T-cell (primary cell): ENCODE measurements at regions not wholly inside any gene's neighbourhood (a gene's known extent, or its start where the extent isn't known, plus 50 kb on each side); places are given as distances from the start of the nearest gene placed in this dataset.
"Not testable (repeated sequence)": the region's sequence is repeated elsewhere in the genome, so short reads cannot be mapped to it uniquely, and the experiment has no call there.

Experiments
- ATAC-seq, 4 experiments: fragments of 200-7000 bp in 3 of 4; fragments of 150-1000 bp in 1 of 4; cut with Tn5 transposase; replicated peaks in 1 of 4; 1 replicate in 3 of 4; 2 replicates in 1 of 4; pipeline ENCODE4 v1.10.0; 2021; ENCODE audit warnings: moderate library complexity in 3 of 4, mild to moderate bottlenecking in 2 of 4, moderate number of reproducible peaks in 1 of 4
- CTCF ChIA-PET, 2 donors: fragments of 300-600 bp; sonication (Branson Sonifier 250); formaldehyde crosslinking; loops; one replicate each; lab custom pipeline; 2022; ENCODE audit warnings: antibody characterized with exemption in 2 of 2; lab: Charles Lee
- POLR2A ChIA-PET, 2 donors: fragments of 300-600 bp; sonication (Branson Sonifier 250); formaldehyde crosslinking; loops; one replicate each; lab custom pipeline; 2022; ENCODE audit warnings: antibody characterized with exemption in 2 of 2; lab: Charles Lee
- DNase-seq, 35 experiments: peaks; one replicate each; pipeline versions ENCODE4 v3.0.0 to v3.0.0-alpha.2; 2013 to 2023
- H3K27ac ChIP-seq: one replicate; pipeline ENCODE4 v1.5.1; 2013; ENCODE audit warnings: low read length
- H3K27me3 ChIP-seq, 2 experiments: replicated peaks in 1 of 2; 1 replicate in 1 of 2; 2 replicates in 1 of 2; pipeline versions ENCODE4 v1.6.1 to v1.7.0; 2013; ENCODE audit warnings: low read length in 1 of 2, mixed read lengths in 1 of 2; ENCODE audit not compliant: control insufficient read depth in 2 of 2, insufficient read depth in 2 of 2; ENCODE audit errors: extremely low read depth in 1 of 2
- H3K36me3 ChIP-seq, 2 donors: 1 replicate in 1 of 2; 2 replicates in 1 of 2; pipeline versions ENCODE4 v1.6.1 to v1.7.0; 2013; ENCODE audit warnings: low read length in 1 of 2; ENCODE audit not compliant: control insufficient read depth in 2 of 2, insufficient read depth in 1 of 2; ENCODE audit errors: extremely low read depth in 1 of 2
- H3K4me1 ChIP-seq, 2 experiments: 1 replicate in 1 of 2; 2 replicates in 1 of 2; pipeline versions ENCODE4 v1.6.1 to v1.7.0; 2013; ENCODE audit warnings: low read length in 2 of 2, mixed read lengths in 1 of 2; ENCODE audit not compliant: insufficient read depth in 2 of 2, control insufficient read depth in 1 of 2; ENCODE audit errors: extremely low read depth in 1 of 2
- H3K4me3 ChIP-seq, 2 donors: 1 replicate in 1 of 2; 2 replicates in 1 of 2; pipeline versions ENCODE4 v1.5.1 to v1.7.0; 2013; ENCODE audit warnings: mild to moderate bottlenecking in 2 of 2, low read length in 1 of 2, moderate library complexity in 1 of 2; ENCODE audit not compliant: control insufficient read depth in 1 of 2; ENCODE audit errors: extremely low read depth in 1 of 2
- H3K9me3 ChIP-seq: 2 replicates; pipeline ENCODE4 v1.7.0; 2013
- H3K27ac Mint-ChIP-seq, 2 donors: one replicate each; pipeline ENCODE4 v1.8.0; 2020 to 2021; ENCODE audit warnings: mild to moderate bottlenecking in 2 of 2, mixed read lengths in 2 of 2
- H3K27me3 Mint-ChIP-seq, 2 donors: one replicate each; pipeline ENCODE4 v1.8.0; 2021 to 2022; ENCODE audit warnings: mixed read lengths in 2 of 2
- H3K36me3 Mint-ChIP-seq: one replicate; pipeline ENCODE4 v1.8.0; 2021; ENCODE audit warnings: mixed read lengths
- H3K4me1 Mint-ChIP-seq, 3 donors: one replicate each; pipeline ENCODE4 v1.8.0; 2020 to 2022; ENCODE audit warnings: mixed read lengths in 3 of 3, mild to moderate bottlenecking in 1 of 3
- H3K4me3 Mint-ChIP-seq, 3 donors: one replicate each; pipeline ENCODE4 v1.8.0; 2020 to 2022; ENCODE audit warnings: mild to moderate bottlenecking in 3 of 3, mixed read lengths in 3 of 3, moderate library complexity in 3 of 3
- H3K9me3 Mint-ChIP-seq, 3 donors: one replicate each; pipeline ENCODE4 v1.8.0; 2020 to 2022; ENCODE audit warnings: mixed read lengths in 3 of 3
- WGBS: methylation state at CpG from one replicate; pipeline ENCODE4 v1.1.5; 2013; ENCODE audit warnings: missing lambda C conversion rate; ENCODE audit not compliant: insufficient coverage; 5-methylcytosine and 5-hydroxymethylcytosine counted together

GRCh38 chr7:123271856-123272255, 72.1 kb upstream of the SLC13A1 start:
- peaks cover 0 to 10% (median 9%) of the 10 kb centered on the region in 3 donors for H3K9me3 Mint-ChIP-seq
- H3K4me3 Mint-ChIP-seq, result no peak overlapping the region
- POLR2A ChIA-PET, result no interaction called here
- Histone ChIP-seq H3K4me3 (no peak overlapping the region), H3K27ac (no peak overlapping the region), H3K4me1 (no peaks in the 10 kb centered on the region), H3K9me3 (no peaks in the 10 kb centered on the region), H3K36me3 (no peaks in the 10 kb centered on the region), H3K27me3 (no peaks in the 10 kb centered on the region)
- no peak for DNase-seq
- no peaks in the 10 kb centered on the region for H3K27me3 Mint-ChIP-seq
- H3K27ac Mint-ChIP-seq, result no peak overlapping the region
- CTCF ChIA-PET, result no interaction called here
- H3K36me3 Mint-ChIP-seq, result no peaks in the 10 kb centered on the region
- H3K4me1 Mint-ChIP-seq, result no peaks in the 10 kb centered on the region
- no peak for ATAC-seq
- no CpG with 5 or more reads among the region's 2 CpGs for WGBS

- WGBS, result 70% methylated on average over 1 of the region's 3 CpGs
Observed at GRCh38 chr7:123271231-123271630, 71.5 kb upstream of the SLC13A1 start.

GRCh38 chr7:123270570-123270969, 70.8 kb upstream of the SLC13A1 start:
- Histone ChIP-seq H3K9me3 (no peaks in the 10 kb centered on the region), H3K4me3 (no peak overlapping the region), H3K27ac (no peak overlapping the region), H3K36me3 (no peaks in the 10 kb centered on the region), H3K4me1 (no peaks in the 10 kb centered on the region), H3K27me3 (no peaks in the 10 kb centered on the region)
- Mint-ChIP-seq H3K4me1 (no peaks in the 10 kb centered on the region), H3K9me3 (peaks cover 4 to 11% (median 9%) of the 10 kb centered on the region in 3 donors), H3K27ac (no peak overlapping the region), H3K36me3 (no peaks in the 10 kb centered on the region), H3K27me3 (no peaks in the 10 kb centered on the region), H3K4me3 (no peak overlapping the region)
- DNase-seq (no peak), ATAC-seq (no peak)
- no CpG with 5 or more reads among the region's 1 CpG for WGBS
- CTCF ChIA-PET, result no interaction called here
- POLR2A ChIA-PET, result no interaction called here

More at GRCh38 chr7:123271231-123271630, 71.5 kb upstream of the SLC13A1 start:
- H3K27me3 Mint-ChIP-seq, result no peaks in the 10 kb centered on the region
- no peak overlapping the region for H3K27ac ChIP-seq
- no peaks in the 10 kb centered on the region for H3K9me3 ChIP-seq
- no peak overlapping the region for H3K4me3 ChIP-seq
- H3K9me3 Mint-ChIP-seq, result peaks cover 3 to 10% (median 9%) of the 10 kb centered on the region in 3 donors
- no peaks in the 10 kb centered on the region for H3K36me3 Mint-ChIP-seq
- H3K4me1 Mint-ChIP-seq, result no peaks in the 10 kb centered on the region
- H3K27ac Mint-ChIP-seq, result no peak overlapping the region
- POLR2A ChIA-PET, result no interaction called here
- no peaks in the 10 kb centered on the region for H3K36me3 ChIP-seq
- ATAC-seq, result no peak
- CTCF ChIA-PET, result no interaction called here
- H3K4me1 ChIP-seq, result no peaks in the 10 kb centered on the region
- DNase-seq, result no peak
- no peak overlapping the region for H3K4me3 Mint-ChIP-seq
- H3K27me3 ChIP-seq, result no peaks in the 10 kb centered on the region

GRCh38 chr7:123265853-123266252, 66.1 kb upstream of the SLC13A1 start:
- peaks cover 9 to 15% (median 11%) of the 10 kb centered on the region in 3 donors for H3K9me3 Mint-ChIP-seq
- CTCF ChIA-PET, result no interaction called here
- no peak for ATAC-seq

GRCh38 chr7:123264820-123265219, 65.1 kb upstream of the SLC13A1 start:
- H3K27ac ChIP-seq, DNase-seq, POLR2A ChIA-PET, H3K4me3 Mint-ChIP-seq, H3K36me3 Mint-ChIP-seq, H3K27me3 ChIP-seq, H3K4me1 ChIP-seq, ATAC-seq, H3K4me3 ChIP-seq, H3K9me3 ChIP-seq, H3K27me3 Mint-ChIP-seq, CTCF ChIA-PET, H3K36me3 ChIP-seq, H3K4me1 Mint-ChIP-seq, H3K27ac Mint-ChIP-seq: not testable (repeated sequence)
- WGBS, result no CpG with 5 or more reads among the region's 1 CpG
- H3K9me3 Mint-ChIP-seq, result peaks cover 9 to 15% (median 11%) of the 10 kb centered on the region in 3 donors

More at GRCh38 chr7:123265853-123266252, 66.1 kb upstream of the SLC13A1 start:
- Mint-ChIP-seq H3K4me3 (no peak overlapping the region), H3K27ac (no peak overlapping the region), H3K27me3 (no peaks in the 10 kb centered on the region), H3K36me3 (no peaks in the 10 kb centered on the region), H3K4me1 (no peaks in the 10 kb centered on the region)
- no peak overlapping the region for H3K4me3 ChIP-seq
- WGBS, result no CpG with 5 or more reads among the region's 1 CpG
- DNase-seq, result no peak
- POLR2A ChIA-PET, result no interaction called here
- H3K36me3 ChIP-seq, result no peaks in the 10 kb centered on the region
- no peaks in the 10 kb centered on the region for H3K9me3 ChIP-seq
- no peaks in the 10 kb centered on the region for H3K27me3 ChIP-seq
- H3K27ac ChIP-seq, result no peak overlapping the region
- H3K4me1 ChIP-seq, result no peaks in the 10 kb centered on the region

- Histone ChIP-seq H3K36me3 (no peaks in the 10 kb centered on the region), H3K27ac (no peak overlapping the region), H3K27me3 (no peaks in the 10 kb centered on the region), H3K4me3 (no peak overlapping the region), H3K4me1 (no peaks in the 10 kb centered on the region), H3K9me3 (no peaks in the 10 kb centered on the region)
- no peak for DNase-seq
- H3K4me3 Mint-ChIP-seq, result no peak overlapping the region
- ChIA-PET CTCF (no interaction called here), POLR2A (no interaction called here)
- ATAC-seq, result no peak
- peaks cover 4 to 6% (median 5%) of the 10 kb centered on the region in 3 donors for H3K9me3 Mint-ChIP-seq
- WGBS, result no CpG with 5 or more reads among the region's 1 CpG
- H3K27me3 Mint-ChIP-seq, result no peaks in the 10 kb centered on the region
- H3K36me3 Mint-ChIP-seq, result no peaks in the 10 kb centered on the region
- H3K27ac Mint-ChIP-seq, result no peak overlapping the region
- H3K4me1 Mint-ChIP-seq, result no peaks in the 10 kb centered on the region
Observed at GRCh38 chr7:123260428-123260960, 60.7 kb upstream of the SLC13A1 start.

GRCh38 chr7:123259759-123260158, 60.0 kb upstream of the SLC13A1 start:
- no peak for DNase-seq
- WGBS, result no CpG with 5 or more reads among the region's 2 CpGs
- Histone ChIP-seq H3K27me3 (no peaks in the 10 kb centered on the region), H3K27ac (no peak overlapping the region), H3K9me3 (no peaks in the 10 kb centered on the region), H3K4me1 (no peaks in the 10 kb centered on the region), H3K4me3 (no peak overlapping the region), H3K36me3 (no peaks in the 10 kb centered on the region)
- no peaks in the 10 kb centered on the region for H3K4me1 Mint-ChIP-seq
- ATAC-seq, result no peak
- no peak overlapping the region for H3K27ac Mint-ChIP-seq
- H3K27me3 Mint-ChIP-seq, result no peaks in the 10 kb centered on the region
- POLR2A ChIA-PET, result no interaction called here
- no peak overlapping the region for H3K4me3 Mint-ChIP-seq
- peaks cover 0 to 5% (median 4%) of the 10 kb centered on the region in 3 donors for H3K9me3 Mint-ChIP-seq
- H3K36me3 Mint-ChIP-seq, result no peaks in the 10 kb centered on the region
- CTCF ChIA-PET, result no interaction called here
